VCaP (cell line): ENCODE measurements at regions not wholly inside any gene's neighbourhood (a gene's known extent, or its start where the extent isn't known, plus 50 kb on each side); places are given as distances from the start of the nearest gene placed in this dataset.

Source experiments
- H3K27ac ChIP-seq: fragments of 450-650 bp; 2 replicates; pipeline ENCODE4 v1.5.1; 2017
- TF ChIP-seq, protein P1 (sequence below): fragments of 450-650 bp; conservative IDR thresholded peaks from 2 replicates; pipeline ENCODE4 v1.5.1; 2017; ENCODE audit warnings: mild to moderate bottlenecking, moderate library complexity

DNA sequence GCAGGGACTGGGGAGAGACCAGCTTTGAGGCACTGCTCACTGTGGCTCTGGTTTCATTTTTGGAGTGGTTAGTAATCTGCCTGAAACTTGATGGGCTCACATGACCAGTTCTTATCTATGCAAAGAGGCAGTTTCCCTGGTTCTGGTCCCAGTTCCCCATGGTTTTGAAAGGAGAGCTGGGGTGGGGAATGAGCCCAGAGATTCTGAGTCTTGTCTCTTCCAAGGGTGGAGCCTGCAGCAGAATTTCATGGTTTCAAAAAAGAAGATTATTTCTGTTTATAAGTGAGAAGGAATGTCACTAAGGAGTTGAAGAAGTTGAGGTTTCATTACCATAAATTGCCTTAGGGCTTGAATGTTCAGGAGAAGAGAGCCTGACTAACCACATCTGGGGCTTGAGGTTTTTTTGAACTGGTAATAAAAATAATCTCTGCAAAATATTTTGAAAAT lies 190.2 kb upstream of the HABP2 start:
- H3K27ac ChIP-seq, result no peak overlapping the region

DNA sequence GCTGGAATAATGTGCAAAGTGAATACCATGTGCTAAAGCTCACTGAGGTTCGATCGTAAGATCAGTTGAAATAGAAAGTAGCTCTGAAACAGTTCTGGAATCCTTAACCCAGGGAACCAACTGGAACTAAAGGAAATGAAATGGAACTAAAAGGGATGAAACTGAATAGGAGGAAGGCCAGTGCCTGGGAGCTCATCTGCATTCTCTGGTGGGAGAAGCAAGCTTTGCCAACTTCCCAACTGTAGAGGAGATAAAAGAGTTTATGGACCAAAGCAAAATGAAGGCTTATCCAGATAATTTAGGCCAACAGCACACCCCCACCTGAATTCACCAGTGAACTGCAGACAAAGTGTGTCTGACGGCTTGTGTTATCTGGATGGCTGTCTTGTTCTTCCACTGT lies 188.6 kb upstream of the HABP2 start:
- H3K27ac ChIP-seq, result no peak overlapping the region
- TF ChIP-seq, protein P1, sequence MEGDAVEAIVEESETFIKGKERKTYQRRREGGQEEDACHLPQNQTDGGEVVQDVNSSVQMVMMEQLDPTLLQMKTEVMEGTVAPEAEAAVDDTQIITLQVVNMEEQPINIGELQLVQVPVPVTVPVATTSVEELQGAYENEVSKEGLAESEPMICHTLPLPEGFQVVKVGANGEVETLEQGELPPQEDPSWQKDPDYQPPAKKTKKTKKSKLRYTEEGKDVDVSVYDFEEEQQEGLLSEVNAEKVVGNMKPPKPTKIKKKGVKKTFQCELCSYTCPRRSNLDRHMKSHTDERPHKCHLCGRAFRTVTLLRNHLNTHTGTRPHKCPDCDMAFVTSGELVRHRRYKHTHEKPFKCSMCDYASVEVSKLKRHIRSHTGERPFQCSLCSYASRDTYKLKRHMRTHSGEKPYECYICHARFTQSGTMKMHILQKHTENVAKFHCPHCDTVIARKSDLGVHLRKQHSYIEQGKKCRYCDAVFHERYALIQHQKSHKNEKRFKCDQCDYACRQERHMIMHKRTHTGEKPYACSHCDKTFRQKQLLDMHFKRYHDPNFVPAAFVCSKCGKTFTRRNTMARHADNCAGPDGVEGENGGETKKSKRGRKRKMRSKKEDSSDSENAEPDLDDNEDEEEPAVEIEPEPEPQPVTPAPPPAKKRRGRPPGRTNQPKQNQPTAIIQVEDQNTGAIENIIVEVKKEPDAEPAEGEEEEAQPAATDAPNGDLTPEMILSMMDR, result no peak

More for the DNA sequence above, 190.2 kb upstream of the HABP2 start:
- TF ChIP-seq, protein P1, result no peak

DNA sequence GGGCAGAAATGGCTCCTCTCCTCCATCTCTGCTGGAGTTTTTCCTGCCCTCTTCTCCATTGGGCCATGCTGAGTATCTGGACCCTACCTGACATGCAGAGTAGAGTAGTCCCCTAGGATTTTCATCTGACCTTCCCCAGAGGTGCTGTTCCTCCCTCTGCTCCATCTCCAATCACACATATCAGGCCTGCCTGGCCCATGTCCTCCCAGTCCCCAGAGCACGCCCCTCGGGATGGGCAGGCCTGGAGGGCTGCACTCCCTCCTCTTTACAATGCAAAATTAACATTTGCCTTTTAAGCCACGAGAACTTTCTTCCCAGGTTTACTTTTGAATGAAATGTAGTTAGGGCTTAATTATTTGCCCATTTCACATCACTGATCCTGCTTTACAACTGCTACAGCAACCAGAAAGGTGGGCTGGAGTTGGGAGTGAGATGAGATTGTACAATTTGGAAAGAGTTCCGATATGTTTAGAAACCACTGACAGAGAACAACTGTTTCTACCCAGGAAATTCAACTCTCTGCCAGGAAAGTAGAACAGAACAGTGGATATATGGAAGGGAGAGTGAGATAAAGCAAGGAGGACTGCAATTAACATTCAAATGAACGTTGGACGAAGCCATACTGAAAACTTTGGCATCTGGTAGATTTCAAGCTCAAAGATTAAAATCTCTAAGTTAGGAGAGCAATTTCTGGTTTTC lies 184.0 kb upstream of the HABP2 start:
- H3K27ac ChIP-seq, result peak overlapping the region; percentile 9; the same call in 1 of the 2 replicates
- TF ChIP-seq, protein P1, result no peak

DNA sequence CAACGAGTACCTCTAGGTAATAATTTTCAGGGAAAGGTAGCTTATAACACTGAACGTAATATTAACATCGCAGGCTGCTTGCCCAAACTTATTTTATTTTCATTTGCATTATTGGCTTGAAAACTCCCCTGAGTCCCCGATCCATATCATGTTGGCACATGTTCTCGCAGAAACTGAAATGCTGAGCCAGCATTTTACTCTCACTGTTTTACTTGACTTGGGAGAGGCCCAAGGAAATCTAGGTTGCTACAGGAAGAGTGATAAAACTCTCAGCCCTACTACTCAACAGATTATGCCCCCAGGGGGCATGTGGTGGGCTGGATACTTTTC lies 183.5 kb upstream of the HABP2 start:
- H3K27ac ChIP-seq, result peak overlapping the region; percentile 9; the same call in 1 of the 2 replicates
- TF ChIP-seq, protein P1, result no peak

DNA sequence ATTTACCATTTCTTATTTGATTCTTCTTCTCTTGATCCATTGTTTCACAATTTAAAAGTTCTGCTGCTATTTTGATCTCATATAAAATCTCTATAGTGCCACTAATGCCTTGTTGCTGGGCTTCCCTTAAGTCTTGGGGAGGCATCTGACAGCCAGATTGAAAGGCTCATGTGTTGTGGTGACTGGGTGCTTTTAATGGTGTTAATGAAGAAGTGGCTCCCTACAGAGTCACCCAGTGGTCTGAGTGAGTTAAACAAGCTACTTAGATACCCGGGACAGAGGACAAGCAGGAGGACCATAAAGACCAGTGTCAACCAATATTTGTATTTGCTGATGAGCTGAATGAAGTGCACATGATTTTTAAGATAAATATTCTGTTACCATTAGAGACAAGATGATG lies 176.4 kb upstream of the HABP2 start:
- no peak overlapping the region for H3K27ac ChIP-seq
- TF ChIP-seq, protein P1, result no peak

DNA sequence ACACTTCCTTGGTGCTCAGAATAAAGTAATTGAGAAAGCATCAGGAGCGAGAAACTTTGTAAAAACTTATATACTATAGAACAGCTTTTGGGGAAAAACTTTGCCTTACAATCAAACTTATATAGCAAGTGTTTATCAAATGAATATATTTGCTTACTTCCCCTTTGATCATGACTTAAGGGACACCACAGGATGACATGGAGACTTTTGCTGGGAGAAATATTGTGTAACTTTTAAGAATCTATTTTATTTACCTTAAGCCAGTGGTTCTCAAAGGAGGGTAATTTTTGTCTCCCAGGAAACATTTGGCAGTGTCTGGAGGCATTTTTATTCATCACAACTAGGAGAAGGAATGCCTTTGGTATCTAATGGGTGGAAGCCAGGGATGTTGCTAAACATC lies 173.8 kb upstream of the HABP2 start:
- no peak overlapping the region for H3K27ac ChIP-seq
- TF ChIP-seq, protein P1, result no peak

DNA sequence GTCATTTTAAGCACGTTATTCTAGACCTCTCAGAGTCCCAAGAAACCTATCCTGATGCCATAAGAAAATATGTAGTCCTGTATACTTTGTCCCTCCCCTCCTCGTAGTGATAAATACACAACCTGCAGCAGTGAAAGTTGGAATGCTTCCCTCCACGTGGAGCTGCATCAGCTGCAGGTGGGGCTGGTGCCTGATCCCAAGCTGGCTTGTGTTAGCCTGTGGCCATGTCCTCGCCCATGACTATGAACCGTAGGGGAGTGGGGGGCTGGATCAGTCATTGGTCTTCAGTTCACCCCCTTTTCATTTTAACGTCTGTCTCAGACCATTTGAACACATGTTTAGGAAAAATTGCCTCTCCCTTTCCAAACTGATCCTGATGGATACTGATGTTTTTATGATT lies 171.4 kb upstream of the HABP2 start:
- H3K27ac ChIP-seq, result no peak overlapping the region
- TF ChIP-seq, protein P1, result no peak
